Lower leg skin (tissue), 3 donors: ENCODE measurements at regions not wholly inside any gene's neighbourhood (a gene's known extent, or its start where the extent isn't known, plus 50 kb on each side); places are given as distances from the start of the nearest gene placed in this dataset.

Experiments used
- CTCF ChIP-seq, 3 donors: fragments of 450-650 bp; IDR thresholded peaks; one replicate each; pipeline ENCODE4 v1.5.1; 2016; ENCODE audit warnings: antibody characterized with exemption in 3 of 3, mild to moderate bottlenecking in 3 of 3, moderate library complexity in 2 of 3
- POLR2A ChIP-seq, 2 donors: fragments of 450-650 bp; IDR thresholded peaks; one replicate each; pipeline ENCODE4 v1.6.1; 2016 to 2017; ENCODE audit warnings: antibody characterized with exemption in 2 of 2, mild to moderate bottlenecking in 1 of 2, moderate library complexity in 1 of 2

- no peak for TF ChIP-seq CTCF (IDR thresholded peaks at IDR 0.05)
- no peak for TF ChIP-seq POLR2A (IDR thresholded peaks at IDR 0.05)
These were observed 165.8 kb upstream of the KLF6 start for GRCh38 chr10:3950676-3951275.
